ENCODE measurements at regions not wholly inside any gene's neighbourhood (a gene's known extent, or its start where the extent isn't known, plus 50 kb on each side); places are given as distances from the start of the nearest gene placed in this dataset.

DNA sequence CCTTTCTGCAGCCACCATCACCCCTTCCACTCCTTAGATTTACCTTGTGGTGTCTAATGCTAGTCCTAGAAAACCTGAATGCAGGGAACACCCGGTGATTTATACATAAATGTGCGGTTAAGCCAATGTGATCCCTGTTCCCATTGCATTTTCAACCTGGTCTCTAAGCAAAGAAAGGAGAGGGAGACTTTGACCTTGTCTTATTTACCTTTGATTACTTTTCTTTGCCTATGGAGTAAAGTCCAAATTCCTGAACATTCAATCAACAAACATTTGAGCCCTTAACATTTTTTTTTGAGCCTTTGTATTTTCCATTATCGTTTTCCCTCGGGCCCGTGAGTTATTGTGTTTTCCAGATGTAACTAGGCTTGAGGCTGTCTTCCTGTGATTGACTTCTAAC, 233.9 kb downstream of the ZNF248 start (continued):
- TF ChIP-seq, protein P1, sequence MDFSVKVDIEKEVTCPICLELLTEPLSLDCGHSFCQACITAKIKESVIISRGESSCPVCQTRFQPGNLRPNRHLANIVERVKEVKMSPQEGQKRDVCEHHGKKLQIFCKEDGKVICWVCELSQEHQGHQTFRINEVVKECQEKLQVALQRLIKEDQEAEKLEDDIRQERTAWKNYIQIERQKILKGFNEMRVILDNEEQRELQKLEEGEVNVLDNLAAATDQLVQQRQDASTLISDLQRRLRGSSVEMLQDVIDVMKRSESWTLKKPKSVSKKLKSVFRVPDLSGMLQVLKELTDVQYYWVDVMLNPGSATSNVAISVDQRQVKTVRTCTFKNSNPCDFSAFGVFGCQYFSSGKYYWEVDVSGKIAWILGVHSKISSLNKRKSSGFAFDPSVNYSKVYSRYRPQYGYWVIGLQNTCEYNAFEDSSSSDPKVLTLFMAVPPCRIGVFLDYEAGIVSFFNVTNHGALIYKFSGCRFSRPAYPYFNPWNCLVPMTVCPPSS (IDR thresholded peaks at IDR 0.05) = no peak
- TF ChIP-seq, protein P2, sequence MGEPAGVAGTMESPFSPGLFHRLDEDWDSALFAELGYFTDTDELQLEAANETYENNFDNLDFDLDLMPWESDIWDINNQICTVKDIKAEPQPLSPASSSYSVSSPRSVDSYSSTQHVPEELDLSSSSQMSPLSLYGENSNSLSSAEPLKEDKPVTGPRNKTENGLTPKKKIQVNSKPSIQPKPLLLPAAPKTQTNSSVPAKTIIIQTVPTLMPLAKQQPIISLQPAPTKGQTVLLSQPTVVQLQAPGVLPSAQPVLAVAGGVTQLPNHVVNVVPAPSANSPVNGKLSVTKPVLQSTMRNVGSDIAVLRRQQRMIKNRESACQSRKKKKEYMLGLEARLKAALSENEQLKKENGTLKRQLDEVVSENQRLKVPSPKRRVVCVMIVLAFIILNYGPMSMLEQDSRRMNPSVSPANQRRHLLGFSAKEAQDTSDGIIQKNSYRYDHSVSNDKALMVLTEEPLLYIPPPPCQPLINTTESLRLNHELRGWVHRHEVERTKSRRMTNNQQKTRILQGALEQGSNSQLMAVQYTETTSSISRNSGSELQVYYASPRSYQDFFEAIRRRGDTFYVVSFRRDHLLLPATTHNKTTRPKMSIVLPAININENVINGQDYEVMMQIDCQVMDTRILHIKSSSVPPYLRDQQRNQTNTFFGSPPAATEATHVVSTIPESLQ (CRISPR knock-in tag; conservative IDR thresholded peaks at IDR 0.05) = no peak
- TF ChIP-seq KLF13 (CRISPR knock-in tag; IDR thresholded peaks at IDR 0.05) (no peak), AGO2 (optimal IDR thresholded peaks at IDR 0.05; ENCODE audit: low read depth, low read length) (no peak), PHF20 (CRISPR knock-in tag; IDR thresholded peaks at IDR 0.05) (no peak), RFX5 (IDR thresholded peaks at IDR 0.05; ENCODE audit: low read depth, low read length) (no peak), MAFG (CRISPR knock-in tag; IDR thresholded peaks at IDR 0.05) (no peak), SMAD9 (CRISPR knock-in tag; IDR thresholded peaks at IDR 0.05) (no peak), RAD51 (IDR thresholded peaks at IDR 0.05; ENCODE audit: borderline replicate concordance) (no peak), MEIS2 (CRISPR knock-in tag; IDR thresholded peaks at IDR 0.05) (no peak), ZNF564 (CRISPR knock-in tag; IDR thresholded peaks at IDR 0.05) (no peak), KDM3A (CRISPR knock-in tag; IDR thresholded peaks at IDR 0.05; ENCODE audit: low read depth) (no peak), ZNF678 (CRISPR knock-in tag; IDR thresholded peaks at IDR 0.05) (no peak), NFIC (IDR thresholded peaks at IDR 0.05; ENCODE audit: low read length) (0 out of 2 replicates have a peak, but pooled peaks have one; percentile 30), HDAC6 (IDR thresholded peaks at IDR 0.05; ENCODE audit: low read depth, low read length) (no peak), ZIK1 (CRISPR knock-in tag; IDR thresholded peaks at IDR 0.05; ENCODE audit: borderline replicate concordance, low read depth) (no peak), SOX13 (IDR thresholded peaks at IDR 0.05) (no peak), SOX13 (CRISPR knock-in tag; conservative IDR thresholded peaks at IDR 0.05 in 1 of 2, IDR thresholded peaks at IDR 0.05 in 1 of 2) (peak in 1 of 2 experiments; percentile 63; a peak in 2 of 4 replicates), KLF9 (CRISPR knock-in tag; IDR thresholded peaks at IDR 0.05; ENCODE audit: low read depth) (no peak), FOXA1 (IDR thresholded peaks at IDR 0.05) (peak; percentile 78), FOXA1 (CRISPR knock-in tag; IDR thresholded peaks at IDR 0.05) (peak; percentile 70), ESRRA (CRISPR knock-in tag; IDR thresholded peaks at IDR 0.05; ENCODE audit: low read depth) (peak; percentile 78; the same call in 1 of the 2 replicates), HNRNPK (IDR thresholded peaks at IDR 0.05; ENCODE audit: low read depth, low read length, poor library complexity, severe bottlenecking) (no peak), ATF7-NPFF (CRISPR knock-in tag; IDR thresholded peaks at IDR 0.05; ENCODE audit: low read depth) (no peak), TP53 (CRISPR knock-in tag; conservative IDR thresholded peaks at IDR 0.05) (no peak), FOXA3 (CRISPR knock-in tag; IDR thresholded peaks at IDR 0.05) (peak; percentile 82), ZMYM3 (CRISPR knock-in tag; IDR thresholded peaks at IDR 0.05) (no peak), MIER2 (CRISPR knock-in tag; IDR thresholded peaks at IDR 0.05) (no peak), AKAP8 (CRISPR knock-in tag; IDR thresholded peaks at IDR 0.05) (no peak)
- TF ChIP-seq, protein P3, sequence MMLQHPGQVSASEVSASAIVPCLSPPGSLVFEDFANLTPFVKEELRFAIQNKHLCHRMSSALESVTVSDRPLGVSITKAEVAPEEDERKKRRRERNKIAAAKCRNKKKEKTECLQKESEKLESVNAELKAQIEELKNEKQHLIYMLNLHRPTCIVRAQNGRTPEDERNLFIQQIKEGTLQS (CRISPR knock-in tag; IDR thresholded peaks at IDR 0.05) = no peak
- TF ChIP-seq, protein P4, sequence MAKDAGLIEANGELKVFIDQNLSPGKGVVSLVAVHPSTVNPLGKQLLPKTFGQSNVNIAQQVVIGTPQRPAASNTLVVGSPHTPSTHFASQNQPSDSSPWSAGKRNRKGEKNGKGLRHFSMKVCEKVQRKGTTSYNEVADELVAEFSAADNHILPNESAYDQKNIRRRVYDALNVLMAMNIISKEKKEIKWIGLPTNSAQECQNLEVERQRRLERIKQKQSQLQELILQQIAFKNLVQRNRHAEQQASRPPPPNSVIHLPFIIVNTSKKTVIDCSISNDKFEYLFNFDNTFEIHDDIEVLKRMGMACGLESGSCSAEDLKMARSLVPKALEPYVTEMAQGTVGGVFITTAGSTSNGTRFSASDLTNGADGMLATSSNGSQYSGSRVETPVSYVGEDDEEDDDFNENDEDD (CRISPR knock-in tag; IDR thresholded peaks at IDR 0.05; ENCODE audit: borderline replicate concordance) = no peak

All from HepG2 (cell line).